GM13977 (cell line): ENCODE measurements at regions not wholly inside any gene's neighbourhood (a gene's known extent, or its start where the extent isn't known, plus 50 kb on each side); places are given as distances from the start of the nearest gene placed in this dataset.

Source experiments
- DNase-seq: peaks from one replicate; pipeline ENCODE4 v3.0.0; 2012; ENCODE audit warnings: low spot score
- in situ Hi-C: fragments of 300-500 bp; cut with MboI; formaldehyde crosslinking; loops from one replicate; pipeline ENCODE4 v1.12.0; 2022; ENCODE audit warnings: low sequenced_read_pairs, low pct_unique_long_range_greater_than_20kb, mixed read lengths, inconsistent platforms; ENCODE audit not compliant: unreplicated experiment
- TF ChIP-seq, protein P1 (sequence below): IDR thresholded peaks from 2 replicates; pipeline ENCODE4 v1.5.1; 2012; ENCODE audit warnings: mild to moderate bottlenecking, control low read depth; ENCODE audit not compliant: insufficient read depth; ENCODE audit errors: extremely low read depth, missing control alignments

DNA sequence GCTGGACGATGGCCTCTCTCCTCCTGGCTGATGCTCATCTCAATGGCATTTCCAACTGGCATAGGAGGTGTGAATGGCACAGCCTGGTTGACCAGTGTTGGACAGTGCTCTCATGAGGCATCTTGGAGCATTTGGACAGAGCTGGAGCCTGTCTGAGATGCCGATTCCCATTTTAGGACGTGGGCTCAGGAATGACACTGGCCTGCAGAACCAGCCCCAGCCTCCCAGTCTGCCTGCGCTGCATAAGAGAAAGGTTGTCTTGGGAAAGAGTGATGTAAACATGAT lies 118.2 kb upstream of the COPS8 start:
- in situ Hi-C loops: no loop called here
- TF ChIP-seq, protein P1, sequence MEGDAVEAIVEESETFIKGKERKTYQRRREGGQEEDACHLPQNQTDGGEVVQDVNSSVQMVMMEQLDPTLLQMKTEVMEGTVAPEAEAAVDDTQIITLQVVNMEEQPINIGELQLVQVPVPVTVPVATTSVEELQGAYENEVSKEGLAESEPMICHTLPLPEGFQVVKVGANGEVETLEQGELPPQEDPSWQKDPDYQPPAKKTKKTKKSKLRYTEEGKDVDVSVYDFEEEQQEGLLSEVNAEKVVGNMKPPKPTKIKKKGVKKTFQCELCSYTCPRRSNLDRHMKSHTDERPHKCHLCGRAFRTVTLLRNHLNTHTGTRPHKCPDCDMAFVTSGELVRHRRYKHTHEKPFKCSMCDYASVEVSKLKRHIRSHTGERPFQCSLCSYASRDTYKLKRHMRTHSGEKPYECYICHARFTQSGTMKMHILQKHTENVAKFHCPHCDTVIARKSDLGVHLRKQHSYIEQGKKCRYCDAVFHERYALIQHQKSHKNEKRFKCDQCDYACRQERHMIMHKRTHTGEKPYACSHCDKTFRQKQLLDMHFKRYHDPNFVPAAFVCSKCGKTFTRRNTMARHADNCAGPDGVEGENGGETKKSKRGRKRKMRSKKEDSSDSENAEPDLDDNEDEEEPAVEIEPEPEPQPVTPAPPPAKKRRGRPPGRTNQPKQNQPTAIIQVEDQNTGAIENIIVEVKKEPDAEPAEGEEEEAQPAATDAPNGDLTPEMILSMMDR: no peak
- DNase-seq: no peak

DNA sequence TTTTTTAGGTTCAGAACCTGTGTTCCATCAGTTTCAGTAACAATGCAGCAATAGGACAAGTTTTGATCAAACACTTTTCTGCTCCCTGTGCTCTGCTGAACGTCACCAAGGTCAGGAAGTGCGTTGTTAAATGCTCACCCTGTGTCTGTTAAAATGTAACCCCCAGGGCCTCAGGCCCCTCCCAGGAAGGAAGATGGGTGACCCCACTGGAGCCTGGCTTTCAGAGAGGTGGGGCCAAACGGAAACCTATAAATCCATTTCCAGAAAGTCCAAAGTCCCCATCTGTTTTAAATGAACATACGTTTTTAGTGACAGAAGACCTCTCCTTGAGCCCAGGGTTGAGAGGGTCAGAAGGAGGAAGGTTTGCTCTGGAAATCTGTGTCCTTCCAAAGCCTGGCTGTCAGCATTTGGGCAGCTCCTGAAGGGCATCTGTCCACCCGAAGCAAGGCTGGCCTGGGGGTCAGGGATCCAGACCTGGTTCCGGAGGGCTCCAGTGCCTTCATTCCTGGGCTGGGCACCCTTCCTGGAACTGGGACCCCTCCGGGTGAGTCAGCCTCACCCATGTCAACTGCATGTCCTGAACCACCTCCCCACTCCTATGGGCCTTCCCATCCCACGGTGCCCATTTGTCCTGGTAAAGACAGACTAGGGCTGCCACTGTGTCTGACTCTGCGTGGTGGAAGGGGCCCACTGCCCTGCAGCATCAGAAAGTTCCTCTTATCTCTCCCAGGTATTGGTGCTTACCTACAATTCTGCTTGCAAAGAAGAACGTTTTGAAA lies 117.4 kb upstream of the COPS8 start:
- TF ChIP-seq, protein P1: no peak
- no peak for DNase-seq

DNA sequence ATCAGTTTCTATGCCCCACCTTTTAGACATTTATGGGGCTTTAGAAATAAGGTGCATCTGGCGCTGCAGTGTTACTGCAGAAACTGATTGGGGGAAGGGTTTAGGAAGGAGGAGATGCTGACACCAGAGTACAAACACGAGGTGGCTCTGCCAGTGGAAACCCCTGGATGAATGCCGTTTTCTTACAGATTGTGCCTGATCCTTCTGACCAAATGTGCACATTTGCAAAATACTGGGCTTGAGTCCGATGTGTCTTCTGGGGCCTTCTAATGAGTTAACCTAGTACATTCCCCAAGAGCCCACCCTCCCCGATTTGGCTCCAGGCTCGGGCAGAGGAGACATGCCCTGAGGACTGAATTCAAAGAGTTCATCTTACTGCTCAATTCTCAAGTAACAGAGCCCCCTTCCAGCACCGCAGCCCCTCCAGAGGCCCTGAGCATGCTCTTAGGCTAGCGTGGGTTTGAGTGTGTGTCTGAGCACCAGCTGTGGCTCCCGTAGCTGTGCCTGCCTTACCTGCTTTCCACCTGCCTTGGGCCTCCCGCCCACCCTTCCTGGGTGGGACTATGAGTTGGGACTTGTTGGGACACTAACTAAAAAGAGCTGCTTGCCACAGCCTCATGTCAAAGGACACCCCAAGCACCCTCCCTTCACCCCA lies 116.7 kb upstream of the COPS8 start:
- TF ChIP-seq, protein P1: no peak
- in situ Hi-C loops: no loop called here
- no peak for DNase-seq

More for the DNA sequence above, 117.4 kb upstream of the COPS8 start:
- in situ Hi-C loops: no loop called here

DNA sequence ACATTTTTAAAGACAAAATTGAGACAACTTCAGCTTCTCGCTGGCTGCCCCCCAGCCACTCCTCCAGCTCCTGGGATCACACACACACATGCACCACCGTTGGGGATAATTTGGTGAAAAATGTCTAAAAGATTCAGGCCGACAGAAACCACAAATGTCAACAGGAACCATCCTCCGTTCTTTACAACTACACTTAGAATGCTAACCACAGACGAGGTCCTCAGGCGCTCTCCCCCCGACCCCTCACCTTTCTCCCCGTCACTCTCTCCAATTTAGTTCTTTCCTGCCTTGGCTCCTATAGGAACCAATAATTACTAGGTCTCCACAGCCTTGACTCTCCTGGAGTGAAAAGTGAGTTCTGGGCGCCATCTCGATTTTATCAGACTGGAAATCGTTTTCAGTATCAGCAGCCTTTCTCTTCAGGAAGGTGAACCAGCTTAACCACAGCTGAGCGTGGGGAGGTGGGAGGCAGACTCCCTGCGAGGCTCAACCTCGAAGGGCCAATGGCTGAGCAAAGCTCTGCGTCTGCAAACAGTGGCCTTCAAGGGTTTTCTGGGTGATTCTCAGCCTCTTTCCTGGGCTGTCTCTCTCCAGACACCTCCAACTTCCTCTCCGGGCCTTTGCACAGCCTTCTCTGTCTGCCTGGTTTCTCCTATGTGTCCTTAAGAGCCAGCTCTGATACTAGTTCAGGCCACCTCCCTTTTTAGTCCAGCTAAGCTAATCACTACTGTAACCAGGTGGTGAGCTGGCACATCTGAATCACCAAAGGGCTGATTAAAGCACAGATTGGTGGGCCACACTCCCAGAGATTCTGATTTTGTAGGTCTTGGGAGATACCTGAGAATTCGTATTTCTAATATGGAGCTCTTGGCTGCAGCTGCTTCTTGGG lies 115.7 kb upstream of the COPS8 start:
- DNase-seq: no peak
- TF ChIP-seq, protein P1: no peak
- in situ Hi-C loops: no loop called here

- in situ Hi-C loops: no loop called here
- TF ChIP-seq, protein P1: no peak
- no peak for DNase-seq
Measured at GRCh38 chr2:236970656-236971010, 115.1 kb upstream of the COPS8 start.

- TF ChIP-seq, protein P1: no peak
- DNase-seq: no peak
- in situ Hi-C loops: no loop called here
Measured at GRCh38 chr2:236971131-236971821, 114.4 kb upstream of the COPS8 start.
